GM23338 (cell line): ENCODE measurements at regions not wholly inside any gene's neighbourhood (a gene's known extent, or its start where the extent isn't known, plus 50 kb on each side); places are given as distances from the start of the nearest gene placed in this dataset.

Source experiments
- ATAC-seq: fragments of 200-7000 bp; cut with Tn5 transposase; 3 replicates; pipeline ENCODE4 v1.9.1; 2020
- DNase-seq: peaks from one replicate; pipeline ENCODE4 v3.0.0-alpha.2; 2015; ENCODE audit warnings: low spot score
- H2AFZ ChIP-seq: fragments of 200-600 bp; sonication (generic); 2 replicates; pipeline ENCODE4 v1.8.0; 2016; ENCODE audit warnings: antibody characterized with exemption, mild to moderate bottlenecking, moderate library complexity
- H3F3A ChIP-seq: fragments of 200-600 bp; sonication (generic); replicated peaks from 2 replicates; pipeline ENCODE4 v1.8.0; 2017; ENCODE audit warnings: antibody characterized with exemption, mixed run types, low read depth
- H3K27ac ChIP-seq: fragments of 200-600 bp; sonication (generic); 2 replicates; pipeline ENCODE4 v1.6.1; 2016; ENCODE audit warnings: low read depth
- H3K27me3 ChIP-seq: fragments of 200-600 bp; sonication (generic); 2 replicates; pipeline ENCODE4 v1.8.0; 2016; ENCODE audit warnings: mild to moderate bottlenecking, mixed run types, moderate library complexity; ENCODE audit not compliant: insufficient read depth
- H3K36me3 ChIP-seq: fragments of 200-600 bp; sonication (generic); 2 replicates; pipeline ENCODE4 v1.8.0; 2016; ENCODE audit warnings: mild to moderate bottlenecking; ENCODE audit not compliant: insufficient read depth
- H3K4me1 ChIP-seq: fragments of 200-600 bp; sonication (generic); 2 replicates; pipeline ENCODE4 v1.8.0; 2016; ENCODE audit warnings: mild to moderate bottlenecking, moderate library complexity; ENCODE audit not compliant: insufficient read depth
- H3K4me2 ChIP-seq: fragments of 200-600 bp; sonication (generic); 2 replicates; pipeline ENCODE4 v1.7.1; 2017; ENCODE audit warnings: mixed run types
- H3K4me3 ChIP-seq: fragments of 200-600 bp; sonication (generic); 2 replicates; pipeline ENCODE4 v1.6.1; 2016; ENCODE audit warnings: mixed run types
- H3K79me2 ChIP-seq: fragments of 200-600 bp; sonication (generic); replicated peaks from 2 replicates; pipeline ENCODE4 v1.8.0; 2017; ENCODE audit warnings: mild to moderate bottlenecking; ENCODE audit not compliant: insufficient read depth
- H3K9me2 ChIP-seq: fragments of 200-600 bp; sonication (generic); 2 replicates; pipeline ENCODE4 v1.8.0; 2017; ENCODE audit not compliant: insufficient read depth
- H4K20me1 ChIP-seq: fragments of 200-600 bp; sonication (generic); replicated peaks from 2 replicates; pipeline ENCODE4 v1.8.0; 2017; ENCODE audit warnings: mild to moderate bottlenecking; ENCODE audit not compliant: insufficient read depth
- H3K27ac Mint-ChIP-seq: 2 replicates; pipeline ENCODE4 v1.8.0; 2020; ENCODE audit warnings: inconsistent platforms, mild to moderate bottlenecking, moderate library complexity, mixed read lengths
- H3K27me3 Mint-ChIP-seq: 3 replicates; pipeline ENCODE4 v1.8.0; 2022; ENCODE audit warnings: low read depth, mild to moderate bottlenecking, moderate library complexity, mixed read lengths, inconsistent platforms; ENCODE audit not compliant: insufficient read depth, poor library complexity
- H3K36me3 Mint-ChIP-seq: 3 replicates; pipeline ENCODE4 v1.8.0; 2021; ENCODE audit warnings: low read depth, mild to moderate bottlenecking, inconsistent platforms, moderate library complexity, mixed read lengths
- H3K4me1 Mint-ChIP-seq: 3 replicates; pipeline ENCODE4 v1.8.0; 2020; ENCODE audit warnings: mild to moderate bottlenecking, inconsistent platforms, mixed read lengths
- H3K4me3 Mint-ChIP-seq: 3 replicates; pipeline ENCODE4 v1.8.0; 2021; ENCODE audit warnings: moderate library complexity, mild to moderate bottlenecking, inconsistent platforms, mixed read lengths
- H3K9me3 Mint-ChIP-seq: 3 replicates; pipeline ENCODE4 v1.8.0; 2020; ENCODE audit warnings: moderate library complexity, mild to moderate bottlenecking, inconsistent platforms, mixed read lengths
- EZH2 ChIP-seq: fragments of 200-600 bp; sonication (generic); IDR thresholded peaks from one replicate; pipeline ENCODE4 v1.8.0; 2017; ENCODE audit warnings: antibody characterized with exemption, mild to moderate bottlenecking, low read depth; ENCODE audit not compliant: unreplicated experiment
- EZH2phosphoT487 ChIP-seq: fragments of 200-600 bp; sonication (generic); IDR thresholded peaks from one replicate; pipeline ENCODE4 v1.8.1; 2018; ENCODE audit warnings: antibody characterized with exemption; ENCODE audit not compliant: unreplicated experiment
- JUNB ChIP-seq: IDR thresholded peaks from one replicate; pipeline ENCODE4 v1.6.1; 2016; ENCODE audit warnings: antibody characterized with exemption; ENCODE audit not compliant: unreplicated experiment
- REST ChIP-seq: IDR thresholded peaks from one replicate; pipeline ENCODE4 v1.6.1; 2018; ENCODE audit warnings: antibody characterized with exemption; ENCODE audit not compliant: unreplicated experiment
- STAT1 ChIP-seq: IDR thresholded peaks from one replicate; pipeline ENCODE4 v1.6.1; 2016; ENCODE audit warnings: antibody characterized with exemption; ENCODE audit not compliant: unreplicated experiment
- ZNF114 ChIP-seq: fragments of 250-450 bp; sonication (Bioruptor Pico); IDR thresholded peaks from 2 replicates; pipeline ENCODE4 v1.5.0; 2020; ENCODE audit warnings: mild to moderate bottlenecking, moderate library complexity
- ZNF331 ChIP-seq: fragments of 250-450 bp; sonication (Bioruptor Pico); IDR thresholded peaks from 2 replicates; pipeline ENCODE4 v1.5.0; 2020; ENCODE audit warnings: low read depth, mild to moderate bottlenecking, moderate library complexity
- ZNF462 ChIP-seq: fragments of 250-450 bp; sonication (Bioruptor Pico); IDR thresholded peaks from 2 replicates; pipeline ENCODE4 v1.5.0; 2020; ENCODE audit warnings: mild to moderate bottlenecking, moderate library complexity

- no peak for TF ChIP-seq ZNF462 (CRISPR knock-in tag)
Measured at GRCh38 chrX:39244147-39244546, 442.9 kb downstream of the MID1IP1 start (continued).

- no peak overlapping the region for H3K4me3 ChIP-seq
- H3K27me3 Mint-ChIP-seq = no peaks in the 10 kb centered on the region
- TF ChIP-seq REST (no peak), ZNF114 (CRISPR knock-in tag) (no peak), JUNB (no peak), ZNF331 (CRISPR knock-in tag) (no peak), EZH2phosphoT487 (no peak), EZH2 (no peak), STAT1 (no peak)
Measured at GRCh38 chrX:39245024-39245423, 443.8 kb downstream of the MID1IP1 start.

More at GRCh38 chrX:39245024-39245423, 443.8 kb downstream of the MID1IP1 start:
- no peaks in the 10 kb centered on the region for H3K36me3 Mint-ChIP-seq
- H4K20me1 ChIP-seq = no peaks in the 10 kb centered on the region
- no peak overlapping the region for H3K27ac Mint-ChIP-seq
- no peaks in the 10 kb centered on the region for H3K9me2 ChIP-seq
- no peaks in the 10 kb centered on the region for H3K79me2 ChIP-seq
- no peaks in the 10 kb centered on the region for H3K36me3 ChIP-seq
- H3K27ac ChIP-seq = no peak overlapping the region
- DNase-seq (no peak), ATAC-seq (no peak)
- no peaks in the 10 kb centered on the region for H3K27me3 ChIP-seq
- no peak overlapping the region for H2AFZ ChIP-seq
- H3F3A ChIP-seq = no peaks in the 10 kb centered on the region
- H3K4me1 ChIP-seq = peaks cover 7% of the 10 kb centered on the region
- peaks cover 8% of the 10 kb centered on the region; the same call in 2 of the 3 replicates for H3K4me1 Mint-ChIP-seq
- H3K9me3 Mint-ChIP-seq = no peaks in the 10 kb centered on the region
- H3K4me2 ChIP-seq = no peak overlapping the region
- no peak overlapping the region for H3K4me3 Mint-ChIP-seq
